HUES48 (cell line): ENCODE measurements at regions not wholly inside any gene's neighbourhood (a gene's known extent, or its start where the extent isn't known, plus 50 kb on each side); places are given as distances from the start of the nearest gene placed in this dataset.

Experiments
- H3K27ac ChIP-seq: one replicate; pipeline ENCODE4 v1.7.0; 2013; ENCODE audit warnings: low read depth, low read length, inconsistent platforms
- H3K27me3 ChIP-seq: 2 replicates; pipeline ENCODE4 v1.6.1; 2013; ENCODE audit warnings: mild to moderate bottlenecking, low read length; ENCODE audit not compliant: control insufficient read depth, insufficient read depth
- H3K36me3 ChIP-seq: 2 replicates; pipeline ENCODE4 v1.6.1; 2013; ENCODE audit warnings: low read length; ENCODE audit not compliant: control insufficient read depth, insufficient read depth
- H3K4me1 ChIP-seq: 2 replicates; pipeline ENCODE4 v1.6.1; 2013; ENCODE audit warnings: mild to moderate bottlenecking, low read length; ENCODE audit not compliant: control insufficient read depth, insufficient read depth
- H3K4me3 ChIP-seq: 2 replicates; pipeline ENCODE4 v1.5.1; 2013; ENCODE audit warnings: mild to moderate bottlenecking, low read depth, low read length
- H3K9ac ChIP-seq: 2 replicates; pipeline ENCODE4 v1.6.1; 2013; ENCODE audit warnings: mild to moderate bottlenecking, low read depth, low read length, moderate library complexity
- H3K9me3 ChIP-seq: 2 replicates; pipeline ENCODE4 v1.6.1; 2013; ENCODE audit warnings: low read length; ENCODE audit not compliant: control insufficient read depth, insufficient read depth

DNA sequence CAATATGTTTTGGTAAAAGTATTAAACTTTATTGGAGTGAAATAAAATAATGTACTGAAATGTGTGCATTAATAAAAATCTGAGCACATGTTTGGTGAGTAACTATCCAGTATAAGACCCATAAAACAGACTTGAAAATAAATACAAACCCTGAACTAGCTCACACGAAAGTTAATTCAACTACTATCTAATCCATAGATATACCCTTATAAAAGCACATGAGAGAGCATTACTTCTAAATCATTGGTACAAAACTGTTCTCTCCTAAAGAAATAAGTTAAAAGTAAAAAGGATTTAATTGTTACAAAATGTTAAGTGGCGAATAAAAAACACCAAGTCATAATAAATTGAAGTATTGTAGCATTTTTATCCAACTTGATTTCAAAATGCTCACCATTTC lies 295.6 kb downstream of the PTPRC start:
- H3K36me3 ChIP-seq: no peaks in the 10 kb centered on the region
- peaks cover 16% of the 10 kb centered on the region; the same call in 1 of the 2 replicates for H3K4me1 ChIP-seq
- no peaks in the 10 kb centered on the region for H3K27me3 ChIP-seq
- no peak overlapping the region for H3K9ac ChIP-seq
- no peak overlapping the region; the same call in 1 of the 2 replicates for H3K4me3 ChIP-seq
- H3K27ac ChIP-seq: no peak overlapping the region
- no peaks in the 10 kb centered on the region for H3K9me3 ChIP-seq

DNA sequence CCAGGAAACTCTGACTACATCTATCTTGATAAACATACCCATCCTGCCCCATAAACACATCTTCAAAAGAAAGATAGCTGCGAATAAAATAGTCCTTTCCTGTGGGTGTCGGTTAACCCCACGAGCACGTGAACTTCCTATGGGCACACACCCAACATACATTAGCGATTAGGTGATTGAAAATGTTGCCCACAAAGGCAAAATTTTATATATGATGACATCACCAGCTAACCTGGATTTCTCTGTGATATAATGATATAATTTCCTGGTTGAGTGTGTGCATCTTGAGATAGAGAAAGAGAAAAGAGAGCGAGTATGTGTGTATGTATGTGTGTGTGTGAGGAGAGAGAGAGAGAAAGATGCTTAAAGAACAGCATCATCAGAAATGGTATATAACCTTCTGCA lies 296.1 kb downstream of the PTPRC start:
- H3K9me3 ChIP-seq: no peaks in the 10 kb centered on the region
- H3K27me3 ChIP-seq: no peaks in the 10 kb centered on the region
- peaks cover 16% of the 10 kb centered on the region; the same call in 1 of the 2 replicates for H3K4me1 ChIP-seq
- H3K9ac ChIP-seq: no peak overlapping the region
- H3K36me3 ChIP-seq: no peaks in the 10 kb centered on the region
- H3K4me3 ChIP-seq: peak overlapping the region; percentile 24; the same call in 1 of the 2 replicates
- H3K27ac ChIP-seq: no peak overlapping the region

DNA sequence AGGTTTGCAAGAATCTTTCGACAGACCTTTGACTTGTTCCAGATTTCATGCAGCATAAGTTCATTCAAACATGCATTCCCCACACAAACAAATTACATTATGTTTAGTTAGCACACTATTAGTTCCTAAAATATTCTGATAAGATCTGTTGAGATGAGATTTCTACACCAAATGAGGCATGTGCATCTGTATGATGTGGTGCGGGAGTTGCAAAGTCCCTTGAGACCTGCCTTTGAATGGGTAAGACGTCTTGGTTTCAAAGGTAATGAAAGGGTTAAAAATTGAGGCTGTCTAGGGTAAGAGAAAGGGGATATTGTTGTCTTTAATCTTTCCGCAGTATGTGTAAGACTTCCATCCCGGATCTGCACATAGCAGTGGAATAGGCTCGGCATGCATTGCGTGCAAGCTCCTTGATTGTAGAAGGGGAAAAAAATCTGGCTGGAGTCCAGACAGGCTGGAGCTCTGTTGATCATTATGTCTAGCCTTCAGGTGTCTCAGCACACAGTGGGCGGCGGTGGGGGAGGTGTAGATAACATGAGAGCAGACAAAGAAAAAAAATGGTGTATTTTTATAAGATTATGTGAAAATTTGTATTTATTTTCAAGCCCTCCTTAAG lies 296.6 kb downstream of the PTPRC start:
- no peaks in the 10 kb centered on the region for H3K36me3 ChIP-seq
- no peaks in the 10 kb centered on the region for H3K27me3 ChIP-seq
- H3K4me3 ChIP-seq: peak overlapping the region; percentile 34; the same call in 1 of the 2 replicates
- H3K9ac ChIP-seq: no peak overlapping the region
- no peaks in the 10 kb centered on the region for H3K9me3 ChIP-seq
- H3K4me1 ChIP-seq: peaks cover 16% of the 10 kb centered on the region; the same call in 1 of the 2 replicates
- H3K27ac ChIP-seq: no peak overlapping the region

DNA sequence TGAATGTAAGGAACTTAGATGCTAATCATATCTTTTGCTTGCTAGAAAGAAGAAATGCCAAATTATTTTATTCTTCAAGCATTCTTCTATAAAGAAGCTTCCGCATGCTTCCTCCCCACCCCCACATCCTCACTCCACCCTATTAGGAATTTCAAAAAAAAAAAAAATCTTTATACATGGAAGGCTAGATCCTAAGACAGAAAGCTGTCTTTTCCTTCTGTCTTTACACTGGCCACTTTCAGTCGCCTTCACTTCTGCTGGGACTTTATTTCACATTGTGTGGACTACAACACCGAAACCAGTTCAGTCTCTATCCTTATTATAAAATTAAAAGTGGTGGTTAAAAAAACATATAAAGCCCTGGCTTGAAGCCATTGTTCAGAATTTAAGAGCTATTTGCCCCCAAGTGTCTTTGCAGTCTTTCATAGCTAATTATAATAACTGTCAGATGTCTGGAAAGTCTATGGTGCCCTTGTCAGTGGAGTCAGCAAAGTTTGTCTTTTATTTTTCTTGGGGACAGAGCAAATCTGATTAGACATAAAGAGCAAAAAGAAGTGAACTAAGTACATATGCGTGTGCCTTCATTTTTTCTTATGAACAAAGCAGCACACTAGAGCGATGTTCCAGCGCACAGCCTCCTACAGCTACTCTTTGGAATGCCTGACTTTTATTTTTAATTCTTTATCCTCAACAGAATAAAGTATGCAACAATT lies 297.7 kb downstream of the PTPRC start:
- Histone ChIP-seq H3K9ac (peak overlapping the region; percentile 43; the same call in 1 of the 2 replicates), H3K27ac (no peak overlapping the region), H3K27me3 (no peaks in the 10 kb centered on the region), H3K4me3 (peak overlapping the region; percentile 34; the same call in 1 of the 2 replicates), H3K36me3 (no peaks in the 10 kb centered on the region), H3K4me1 (peaks cover 16% of the 10 kb centered on the region; the same call in 1 of the 2 replicates), H3K9me3 (no peaks in the 10 kb centered on the region)

DNA sequence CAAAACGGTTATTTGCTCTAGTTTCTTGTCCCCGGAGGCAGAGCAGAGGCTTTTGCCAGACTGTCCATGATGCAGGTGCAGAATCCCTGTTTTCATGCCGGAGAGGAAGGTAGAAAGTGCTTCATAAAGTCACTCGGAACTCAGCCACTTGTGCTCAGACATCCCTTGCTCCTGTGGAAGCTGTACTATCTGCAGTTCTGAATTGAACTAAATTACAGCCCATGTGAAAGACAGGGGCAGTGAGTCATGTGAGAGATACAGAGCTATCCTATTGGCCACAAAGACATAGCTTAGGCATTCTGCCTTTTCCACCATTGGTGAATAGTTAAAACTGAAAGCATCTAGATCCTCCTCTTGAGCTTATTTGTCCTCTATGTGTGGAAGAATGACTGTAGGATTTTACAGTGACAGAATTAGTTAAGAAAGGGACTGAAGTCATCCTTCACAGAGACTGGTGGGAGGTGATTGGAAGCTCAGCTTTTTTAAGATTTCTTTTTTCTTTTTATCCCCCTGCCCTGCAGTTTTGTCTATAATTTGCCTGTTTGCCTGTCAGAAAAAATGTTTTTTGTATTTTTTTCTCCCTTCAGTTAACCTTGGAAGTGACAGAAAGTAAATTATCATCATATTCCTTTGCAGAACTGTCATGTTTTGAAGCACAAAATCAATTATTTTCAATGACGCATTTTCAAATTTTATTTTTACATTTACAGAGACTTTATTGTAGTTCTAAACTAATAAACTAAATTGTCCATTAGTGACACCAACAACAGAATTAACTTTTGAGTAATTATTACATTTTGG lies 298.6 kb downstream of the PTPRC start:
- H3K36me3 ChIP-seq: no peaks in the 10 kb centered on the region
- no peaks in the 10 kb centered on the region for H3K9me3 ChIP-seq
- H3K9ac ChIP-seq: no peak overlapping the region
- H3K4me1 ChIP-seq: peaks cover 10% of the 10 kb centered on the region; the same call in 1 of the 2 replicates
- peak overlapping the region; percentile 9; the same call in 1 of the 2 replicates for H3K4me3 ChIP-seq
- H3K27ac ChIP-seq: no peak overlapping the region
- no peaks in the 10 kb centered on the region for H3K27me3 ChIP-seq

DNA sequence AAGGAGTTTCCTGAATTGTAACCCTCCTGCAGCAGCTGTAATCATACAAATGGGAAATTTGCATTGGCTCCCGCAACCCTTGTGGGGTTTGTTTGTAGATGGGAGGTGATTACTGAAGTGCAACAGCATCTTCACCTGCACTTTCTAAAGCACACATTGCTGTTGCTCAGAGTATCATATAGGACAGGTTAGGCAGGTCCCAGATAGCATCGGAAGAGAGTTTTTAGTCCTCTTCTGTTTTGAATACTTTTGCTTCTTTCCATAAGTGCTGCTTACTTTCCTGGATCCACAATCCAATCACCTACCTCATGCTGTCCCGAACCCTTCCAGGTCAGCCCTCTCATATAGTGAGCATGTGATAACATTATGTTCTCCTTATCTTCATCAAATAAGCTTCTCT lies 300.4 kb downstream of the PTPRC start:
- Histone ChIP-seq H3K27ac (no peak overlapping the region), H3K27me3 (no peaks in the 10 kb centered on the region), H3K4me3 (no peak overlapping the region), H3K4me1 (peaks cover 6% of the 10 kb centered on the region; the same call in 1 of the 2 replicates), H3K9ac (no peak overlapping the region), H3K36me3 (no peaks in the 10 kb centered on the region), H3K9me3 (no peaks in the 10 kb centered on the region)

DNA sequence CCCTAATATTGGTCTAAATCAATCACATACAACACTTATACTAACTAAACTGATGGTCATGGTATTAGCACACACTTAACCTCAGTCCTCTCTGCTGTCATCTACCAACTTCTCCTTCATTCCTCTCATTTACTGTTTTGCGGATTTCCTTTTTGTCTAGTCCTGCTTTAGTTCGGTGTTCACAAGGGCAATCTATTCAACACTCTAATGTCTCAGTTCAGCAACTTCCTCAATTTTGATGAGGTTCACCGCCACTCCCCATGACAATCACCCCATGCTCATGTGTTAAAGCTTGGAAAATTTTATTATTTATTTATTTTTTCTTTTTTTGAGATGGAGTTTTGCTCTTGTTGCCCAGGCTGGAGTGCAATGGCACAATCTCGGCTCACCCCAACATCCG lies 301.1 kb downstream of the PTPRC start:
- peaks cover 6% of the 10 kb centered on the region; the same call in 1 of the 2 replicates for H3K4me1 ChIP-seq
- no peak overlapping the region for H3K27ac ChIP-seq
- H3K27me3 ChIP-seq: no peaks in the 10 kb centered on the region
- no peak overlapping the region for H3K4me3 ChIP-seq
- H3K9me3 ChIP-seq: no peaks in the 10 kb centered on the region
- no peaks in the 10 kb centered on the region for H3K36me3 ChIP-seq
- H3K9ac ChIP-seq: no peak overlapping the region

DNA sequence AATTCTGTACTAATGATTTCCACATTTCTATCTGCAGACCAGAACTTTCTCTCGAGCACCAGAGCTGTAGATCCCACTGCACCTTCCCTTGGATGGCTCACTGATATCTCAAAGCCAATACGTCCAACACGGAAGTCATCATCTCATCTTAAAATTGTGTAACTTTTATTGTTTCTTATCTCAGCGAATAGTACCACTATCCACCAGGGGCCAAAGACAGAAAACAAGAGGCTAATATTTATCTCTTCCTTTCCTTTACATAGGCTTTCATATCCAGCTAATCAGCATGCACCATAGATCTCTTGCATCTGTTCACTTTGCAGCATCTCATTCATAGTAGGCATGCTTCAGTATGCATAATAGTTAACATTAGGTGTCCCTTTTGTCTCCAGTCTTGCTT lies 303.6 kb downstream of the PTPRC start:
- Histone ChIP-seq H3K9me3 (no peaks in the 10 kb centered on the region), H3K4me3 (no peak overlapping the region), H3K27ac (no peak overlapping the region), H3K9ac (no peak overlapping the region), H3K4me1 (no peaks in the 10 kb centered on the region), H3K36me3 (no peaks in the 10 kb centered on the region), H3K27me3 (no peaks in the 10 kb centered on the region)

DNA sequence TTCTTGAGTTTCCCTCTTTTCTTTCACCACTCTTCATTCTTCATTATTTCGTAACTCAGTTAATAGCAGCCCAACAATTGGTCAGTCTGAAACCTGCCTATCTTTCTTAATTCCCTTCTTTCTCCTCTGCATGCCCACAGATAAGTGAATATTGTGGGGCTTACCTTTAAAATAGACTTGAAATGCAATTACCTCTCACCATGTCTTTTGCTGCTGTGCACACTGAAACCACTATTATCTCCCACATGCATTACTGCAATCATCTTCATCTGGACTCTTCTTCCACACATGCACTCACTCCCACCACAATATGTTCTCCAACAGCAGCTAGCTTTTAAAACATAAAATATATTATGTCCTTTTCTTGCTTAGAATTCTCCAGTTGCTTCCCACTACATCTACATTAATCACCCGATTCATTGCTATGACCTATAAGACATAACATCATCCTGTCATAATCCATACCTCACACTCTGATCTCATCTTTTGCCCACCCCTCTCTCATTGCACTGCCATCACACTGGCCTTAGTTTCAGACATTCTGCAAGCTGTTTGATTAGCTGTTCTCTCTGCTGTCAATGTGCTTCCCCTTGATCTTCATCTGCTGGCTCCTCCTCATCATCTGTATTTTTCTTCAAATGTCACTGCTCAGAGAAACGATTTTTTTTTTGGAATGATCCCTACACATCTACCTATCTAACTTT lies 304.8 kb downstream of the PTPRC start:
- Histone ChIP-seq H3K4me3 (no peak overlapping the region), H3K4me1 (no peaks in the 10 kb centered on the region), H3K27ac (no peak overlapping the region), H3K9me3 (no peaks in the 10 kb centered on the region), H3K27me3 (no peaks in the 10 kb centered on the region), H3K36me3 (no peaks in the 10 kb centered on the region), H3K9ac (no peak overlapping the region)

DNA sequence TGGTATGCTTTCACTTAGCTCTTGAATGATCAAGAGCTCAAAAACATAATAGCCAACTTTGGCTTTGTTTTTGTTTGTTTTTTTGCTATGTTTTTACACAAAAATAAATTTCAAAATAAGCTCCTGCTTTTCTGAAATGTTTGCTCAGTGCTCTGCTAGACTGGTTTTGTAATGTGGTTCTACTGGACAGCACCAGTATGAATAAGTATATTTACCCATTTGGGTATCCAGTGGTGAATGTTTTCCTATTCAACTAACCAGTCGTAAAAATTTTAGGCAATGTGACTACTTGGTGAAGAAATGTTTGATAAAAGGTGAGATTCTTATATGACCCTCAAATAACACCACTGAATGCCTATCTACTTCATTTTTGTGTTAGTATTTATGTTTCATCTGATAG lies 308.6 kb downstream of the PTPRC start:
- Histone ChIP-seq H3K9ac (no peak overlapping the region), H3K4me1 (no peaks in the 10 kb centered on the region), H3K36me3 (no peaks in the 10 kb centered on the region)

More for the DNA sequence above, 308.6 kb downstream of the PTPRC start:
- Histone ChIP-seq H3K9me3 (no peaks in the 10 kb centered on the region), H3K27me3 (no peaks in the 10 kb centered on the region), H3K4me3 (no peak overlapping the region), H3K27ac (no peak overlapping the region)
